ENCODE measurements at regions not wholly inside any gene's neighbourhood (a gene's known extent, or its start where the extent isn't known, plus 50 kb on each side); places are given as distances from the start of the nearest gene placed in this dataset.

GRCh38 chr9:13933268-13933656, 380.7 kb downstream of the NFIB start:
- 98 to 100% (median 98%) methylated on average over 1 of the region's 1 CpG for WGBS, 3 donors
- H3K27ac ChIP-seq, result no peak overlapping the region
- no peaks in the 10 kb centered on the region for H3K27me3 ChIP-seq
- no peaks in the 10 kb centered on the region for H3K36me3 ChIP-seq
- H3K9me3 ChIP-seq, result no peaks in the 10 kb centered on the region
- intact Hi-C loops (cut with DNase I), result no loop called here
- H3K4me3 ChIP-seq, result no peak overlapping the region
- no peak for TF ChIP-seq CTCF (IDR thresholded peaks at IDR 0.05)
- no peak for TF ChIP-seq EP300 (IDR thresholded peaks at IDR 0.05)
- TF ChIP-seq POLR2A (IDR thresholded peaks at IDR 0.05), result no peak
- H3K4me1 ChIP-seq (ENCODE audit: insufficient read depth), result no peaks in the 10 kb centered on the region
- DNase-seq, result no peak

GRCh38 chr9:13932528-13933267, 381.2 kb downstream of the NFIB start:
- Histone ChIP-seq H3K27me3 (no peaks in the 10 kb centered on the region), H3K9me3 (no peaks in the 10 kb centered on the region), H3K4me1 (ENCODE audit: insufficient read depth) (no peaks in the 10 kb centered on the region), H3K4me3 (no peak overlapping the region), H3K27ac (no peak overlapping the region), H3K36me3 (no peaks in the 10 kb centered on the region)
- intact Hi-C loops (cut with DNase I), result no loop called here
- DNase-seq, result no peak
- no peak for TF ChIP-seq CTCF (IDR thresholded peaks at IDR 0.05)
- TF ChIP-seq POLR2A (IDR thresholded peaks at IDR 0.05), result no peak
- TF ChIP-seq EP300 (IDR thresholded peaks at IDR 0.05), result no peak
- 54 to 63% (median 59%) methylated on average over 9 of the region's 9 CpGs for WGBS, 3 donors

GRCh38 chr9:13929013-13929412, 384.9 kb downstream of the NFIB start:
- no peak for DNase-seq
- Histone ChIP-seq H3K36me3 (no peaks in the 10 kb centered on the region), H3K9me3 (no peaks in the 10 kb centered on the region), H3K4me1 (ENCODE audit: insufficient read depth) (no peaks in the 10 kb centered on the region), H3K27ac (no peak overlapping the region), H3K27me3 (no peaks in the 10 kb centered on the region), H3K4me3 (no peak overlapping the region)
- intact Hi-C loops (cut with DNase I), result no loop called here
- TF ChIP-seq CTCF (IDR thresholded peaks at IDR 0.05), result no peak
- no peak for TF ChIP-seq EP300 (IDR thresholded peaks at IDR 0.05)
- TF ChIP-seq POLR2A (IDR thresholded peaks at IDR 0.05), result no peak
- WGBS, 3 donors, result 74 to 79% (median 78%) methylated on average over 2 of the region's 2 CpGs

GRCh38 chr9:13923381-13923780, 390.6 kb downstream of the NFIB start:
- no peak for DNase-seq
- Histone ChIP-seq H3K27ac (no peak overlapping the region), H3K4me1 (ENCODE audit: insufficient read depth) (no peaks in the 10 kb centered on the region), H3K4me3 (no peak overlapping the region), H3K36me3 (no peaks in the 10 kb centered on the region), H3K9me3 (no peaks in the 10 kb centered on the region), H3K27me3 (no peaks in the 10 kb centered on the region)
- intact Hi-C loops (cut with DNase I), result no loop called here
- TF ChIP-seq EP300 (IDR thresholded peaks at IDR 0.05) (no peak), POLR2A (IDR thresholded peaks at IDR 0.05) (no peak), CTCF (IDR thresholded peaks at IDR 0.05) (no peak)
- WGBS, 3 donors, result 94 to 98% (median 95%) methylated on average over 4 of the region's 4 CpGs
